Thyroid gland (tissue), 4 donors: ENCODE measurements at regions not wholly inside any gene's neighbourhood (a gene's known extent, or its start where the extent isn't known, plus 50 kb on each side); places are given as distances from the start of the nearest gene placed in this dataset.

Experiments
- POLR2A ChIP-seq, 2 donors: fragments of 450-650 bp; IDR thresholded peaks; one replicate each; pipeline ENCODE4 v1.6.1; 2017; ENCODE audit warnings: antibody characterized with exemption in 2 of 2, mild to moderate bottlenecking in 2 of 2, moderate library complexity in 1 of 2
- TF ChIP-seq, protein P1 (sequence below), 6 experiments: fragments of 200-600 bp in 3 of 6; fragments of 450-650 bp in 3 of 6; sonication (generic) in 3 of 6; IDR thresholded peaks; one replicate each; pipeline ENCODE4 v1.5.1; 2016 to 2019; ENCODE audit warnings: antibody characterized with exemption in 6 of 6, mild to moderate bottlenecking in 2 of 6, inconsistent platforms in 1 of 6, moderate library complexity in 1 of 6

DNA sequence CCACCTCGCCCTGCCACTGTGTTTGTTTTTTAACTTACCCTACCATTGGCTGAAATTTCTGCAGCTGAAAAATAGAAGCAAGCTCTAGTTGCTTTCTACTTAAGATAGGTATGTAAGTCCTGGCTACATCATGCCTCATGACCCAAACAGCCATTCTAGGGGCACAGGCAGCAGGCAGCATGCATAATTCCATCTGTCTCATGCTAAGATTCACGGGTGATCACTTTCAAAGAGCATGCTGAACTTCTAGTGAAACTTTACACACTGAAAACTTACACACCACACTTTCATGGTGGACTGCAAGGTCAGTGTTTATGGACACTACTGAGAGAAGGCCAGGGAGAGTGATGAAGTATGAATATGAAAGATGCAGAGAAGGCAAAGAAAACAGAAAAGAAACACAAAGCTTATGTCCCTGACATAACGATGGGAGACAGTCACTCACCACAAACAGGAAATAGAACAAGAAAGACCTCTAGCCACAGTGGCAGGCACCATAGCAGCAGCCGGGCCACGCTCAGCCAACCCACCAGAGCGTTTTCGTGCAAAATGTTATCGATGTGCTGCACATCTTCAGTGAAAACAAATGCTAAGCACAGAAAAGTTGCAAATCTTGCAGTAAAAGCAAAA is 102.3 kb upstream of the TIAM1 start:
- no peak for TF ChIP-seq POLR2A (IDR thresholded peaks at IDR 0.05)
- TF ChIP-seq, protein P1, sequence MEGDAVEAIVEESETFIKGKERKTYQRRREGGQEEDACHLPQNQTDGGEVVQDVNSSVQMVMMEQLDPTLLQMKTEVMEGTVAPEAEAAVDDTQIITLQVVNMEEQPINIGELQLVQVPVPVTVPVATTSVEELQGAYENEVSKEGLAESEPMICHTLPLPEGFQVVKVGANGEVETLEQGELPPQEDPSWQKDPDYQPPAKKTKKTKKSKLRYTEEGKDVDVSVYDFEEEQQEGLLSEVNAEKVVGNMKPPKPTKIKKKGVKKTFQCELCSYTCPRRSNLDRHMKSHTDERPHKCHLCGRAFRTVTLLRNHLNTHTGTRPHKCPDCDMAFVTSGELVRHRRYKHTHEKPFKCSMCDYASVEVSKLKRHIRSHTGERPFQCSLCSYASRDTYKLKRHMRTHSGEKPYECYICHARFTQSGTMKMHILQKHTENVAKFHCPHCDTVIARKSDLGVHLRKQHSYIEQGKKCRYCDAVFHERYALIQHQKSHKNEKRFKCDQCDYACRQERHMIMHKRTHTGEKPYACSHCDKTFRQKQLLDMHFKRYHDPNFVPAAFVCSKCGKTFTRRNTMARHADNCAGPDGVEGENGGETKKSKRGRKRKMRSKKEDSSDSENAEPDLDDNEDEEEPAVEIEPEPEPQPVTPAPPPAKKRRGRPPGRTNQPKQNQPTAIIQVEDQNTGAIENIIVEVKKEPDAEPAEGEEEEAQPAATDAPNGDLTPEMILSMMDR (IDR thresholded peaks at IDR 0.05) = no peak
